ENCODE measurements at regions not wholly inside any gene's neighbourhood (a gene's known extent, or its start where the extent isn't known, plus 50 kb on each side); places are given as distances from the start of the nearest gene placed in this dataset.

- TF ChIP-seq, protein P1, sequence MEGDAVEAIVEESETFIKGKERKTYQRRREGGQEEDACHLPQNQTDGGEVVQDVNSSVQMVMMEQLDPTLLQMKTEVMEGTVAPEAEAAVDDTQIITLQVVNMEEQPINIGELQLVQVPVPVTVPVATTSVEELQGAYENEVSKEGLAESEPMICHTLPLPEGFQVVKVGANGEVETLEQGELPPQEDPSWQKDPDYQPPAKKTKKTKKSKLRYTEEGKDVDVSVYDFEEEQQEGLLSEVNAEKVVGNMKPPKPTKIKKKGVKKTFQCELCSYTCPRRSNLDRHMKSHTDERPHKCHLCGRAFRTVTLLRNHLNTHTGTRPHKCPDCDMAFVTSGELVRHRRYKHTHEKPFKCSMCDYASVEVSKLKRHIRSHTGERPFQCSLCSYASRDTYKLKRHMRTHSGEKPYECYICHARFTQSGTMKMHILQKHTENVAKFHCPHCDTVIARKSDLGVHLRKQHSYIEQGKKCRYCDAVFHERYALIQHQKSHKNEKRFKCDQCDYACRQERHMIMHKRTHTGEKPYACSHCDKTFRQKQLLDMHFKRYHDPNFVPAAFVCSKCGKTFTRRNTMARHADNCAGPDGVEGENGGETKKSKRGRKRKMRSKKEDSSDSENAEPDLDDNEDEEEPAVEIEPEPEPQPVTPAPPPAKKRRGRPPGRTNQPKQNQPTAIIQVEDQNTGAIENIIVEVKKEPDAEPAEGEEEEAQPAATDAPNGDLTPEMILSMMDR (IDR thresholded peaks at IDR 0.05): no peak
- TF ChIP-seq ZFX (IDR thresholded peaks at IDR 0.05; ENCODE audit: borderline replicate concordance): no peak
- H3K27ac ChIP-seq: no peak overlapping the region
Observed at GRCh38 chr20:56808732-56809131, 179.6 kb downstream of the TFAP2C start.

- TF ChIP-seq, protein P1 (IDR thresholded peaks at IDR 0.05): no peak
- no peak for TF ChIP-seq ZFX (IDR thresholded peaks at IDR 0.05; ENCODE audit: borderline replicate concordance)
Observed at GRCh38 chr20:56809668-56810067, 180.6 kb downstream of the TFAP2C start.

GRCh38 chr20:56810141-56810540 lies 181.0 kb downstream of the TFAP2C start:
- TF ChIP-seq, protein P1 (IDR thresholded peaks at IDR 0.05): no peak
- TF ChIP-seq ZFX (IDR thresholded peaks at IDR 0.05; ENCODE audit: borderline replicate concordance): no peak

More at GRCh38 chr20:56809668-56810067, 180.6 kb downstream of the TFAP2C start:
- no peak overlapping the region for H3K27ac ChIP-seq

GRCh38 chr20:56815796-56816195 lies 186.7 kb downstream of the TFAP2C start:
- no peak overlapping the region for H3K27ac ChIP-seq
- TF ChIP-seq, protein P1 (IDR thresholded peaks at IDR 0.05): no peak
- TF ChIP-seq ZFX (IDR thresholded peaks at IDR 0.05; ENCODE audit: borderline replicate concordance): no peak

More at GRCh38 chr20:56810141-56810540, 181.0 kb downstream of the TFAP2C start:
- no peak overlapping the region for H3K27ac ChIP-seq

- TF ChIP-seq, protein P1 (IDR thresholded peaks at IDR 0.05): no peak
- no peak for TF ChIP-seq ZFX (IDR thresholded peaks at IDR 0.05; ENCODE audit: borderline replicate concordance)
- H3K27ac ChIP-seq: no peak overlapping the region
Observed at GRCh38 chr20:56816349-56816748, 187.2 kb downstream of the TFAP2C start.

- no peak for TF ChIP-seq ZFX (IDR thresholded peaks at IDR 0.05; ENCODE audit: borderline replicate concordance)
- TF ChIP-seq, protein P1 (IDR thresholded peaks at IDR 0.05): no peak
- no peak overlapping the region for H3K27ac ChIP-seq
Observed at GRCh38 chr20:56817780-56818675, 188.9 kb downstream of the TFAP2C start.

- H3K27ac ChIP-seq: no peak overlapping the region
- TF ChIP-seq, protein P1 (IDR thresholded peaks at IDR 0.05): no peak
- no peak for TF ChIP-seq ZFX (IDR thresholded peaks at IDR 0.05; ENCODE audit: borderline replicate concordance)
Observed at GRCh38 chr20:56820984-56821383, 191.9 kb downstream of the TFAP2C start.

All from 22Rv1 (cell line).